Activated CD8-positive, alpha-beta memory T cell treated with anti-CD3 and anti-CD28 coated beads, Interleukin-2, amount 10 ng/mL, durations not matched to agents 7 days and 5 days (primary cell): ENCODE measurements at regions not wholly inside any gene's neighbourhood (a gene's known extent, or its start where the extent isn't known, plus 50 kb on each side); places are given as distances from the start of the nearest gene placed in this dataset.

Experiments used
- ATAC-seq: fragments of 150-1000 bp; cut with Tn5 transposase; one replicate; pipeline ENCODE4 v1.10.0; 2021; ENCODE audit warnings: moderate library complexity
- CTCF ChIA-PET: fragments of 350-600 bp; sonication (Branson Sonifier 250); formaldehyde crosslinking; loops from one replicate; lab custom pipeline; 2021; ENCODE audit warnings: antibody characterized with exemption; lab: Charles Lee
- DNase-seq: peaks from one replicate; pipeline ENCODE4 v3.0.0-alpha.2; 2020
- H3K27ac Mint-ChIP-seq: one replicate; pipeline ENCODE4 v1.8.0; 2021; ENCODE audit warnings: mild to moderate bottlenecking, mixed read lengths
- H3K27me3 Mint-ChIP-seq: one replicate; pipeline ENCODE4 v1.8.0; 2021; ENCODE audit warnings: mixed read lengths
- H3K36me3 Mint-ChIP-seq: one replicate; pipeline ENCODE4 v1.8.0; 2021; ENCODE audit warnings: mild to moderate bottlenecking, mixed read lengths
- H3K4me1 Mint-ChIP-seq: one replicate; pipeline ENCODE4 v1.8.0; 2021; ENCODE audit warnings: mixed read lengths
- H3K4me3 Mint-ChIP-seq: one replicate; pipeline ENCODE4 v1.8.0; 2021; ENCODE audit warnings: mild to moderate bottlenecking, moderate library complexity, mixed read lengths
- H3K9me3 Mint-ChIP-seq: one replicate; pipeline ENCODE4 v1.8.0; 2022; ENCODE audit warnings: low read depth, mixed read lengths

- CTCF ChIA-PET, result no interaction called here
- Mint-ChIP-seq H3K9me3 (no peaks in the 10 kb centered on the region), H3K4me3 (no peak overlapping the region), H3K27me3 (peaks cover 2% of the 10 kb centered on the region), H3K27ac (no peak overlapping the region), H3K4me1 (no peaks in the 10 kb centered on the region), H3K36me3 (no peaks in the 10 kb centered on the region)
- ATAC-seq, result no peak
- no peak for DNase-seq
These were observed 128.9 kb upstream of the DCLK2 start for GRCh38 chr4:149949381-149949780.

GRCh38 chr4:149951152-149951900 is 126.9 kb upstream of the DCLK2 start:
- Mint-ChIP-seq H3K9me3 (no peaks in the 10 kb centered on the region), H3K27me3 (peaks cover 2% of the 10 kb centered on the region), H3K36me3 (no peaks in the 10 kb centered on the region), H3K4me3 (no peak overlapping the region), H3K27ac (no peak overlapping the region), H3K4me1 (no peaks in the 10 kb centered on the region)
- no peak for DNase-seq
- ATAC-seq, result no peak
- CTCF ChIA-PET, result no interaction called here

- no peak for ATAC-seq
- no peak overlapping the region for H3K27ac Mint-ChIP-seq
- H3K4me1 Mint-ChIP-seq, result no peaks in the 10 kb centered on the region
- no peaks in the 10 kb centered on the region for H3K36me3 Mint-ChIP-seq
- CTCF ChIA-PET, result no interaction called here
- no peaks in the 10 kb centered on the region for H3K9me3 Mint-ChIP-seq
- no peak overlapping the region for H3K4me3 Mint-ChIP-seq
- no peaks in the 10 kb centered on the region for H3K27me3 Mint-ChIP-seq
- DNase-seq, result no peak
These were observed 126.1 kb upstream of the DCLK2 start for GRCh38 chr4:149952101-149952500.

- Mint-ChIP-seq H3K4me1 (no peaks in the 10 kb centered on the region), H3K27ac (no peak overlapping the region), H3K36me3 (no peaks in the 10 kb centered on the region), H3K4me3 (no peak overlapping the region), H3K9me3 (no peaks in the 10 kb centered on the region), H3K27me3 (peaks cover 3% of the 10 kb centered on the region)
- no peak for DNase-seq
- ATAC-seq, result no peak
- CTCF ChIA-PET, result no interaction called here
These were observed 125.5 kb upstream of the DCLK2 start for GRCh38 chr4:149952716-149953115.

GRCh38 chr4:149955780-149956390 is 122.4 kb upstream of the DCLK2 start:
- H3K9me3 Mint-ChIP-seq, result no peaks in the 10 kb centered on the region
- peaks cover 13% of the 10 kb centered on the region for H3K27me3 Mint-ChIP-seq
- DNase-seq (no peak), ATAC-seq (no peak)
- CTCF ChIA-PET, result interaction anchor here (0.7 kb wide), 1 partner anchor 408 kb away, joined by 4 read pairs; no protein-coding TSS in a partner anchor
- no peak overlapping the region for H3K27ac Mint-ChIP-seq
- H3K4me3 Mint-ChIP-seq, result no peak overlapping the region
- H3K4me1 Mint-ChIP-seq, result no peaks in the 10 kb centered on the region
- no peaks in the 10 kb centered on the region for H3K36me3 Mint-ChIP-seq

- H3K4me1 Mint-ChIP-seq, result no peaks in the 10 kb centered on the region
- CTCF ChIA-PET, result no interaction called here
- H3K9me3 Mint-ChIP-seq, result no peaks in the 10 kb centered on the region
- DNase-seq (no peak), ATAC-seq (no peak)
- H3K36me3 Mint-ChIP-seq, result no peaks in the 10 kb centered on the region
- peaks cover 16% of the 10 kb centered on the region for H3K27me3 Mint-ChIP-seq
- H3K4me3 Mint-ChIP-seq, result no peak overlapping the region
- no peak overlapping the region for H3K27ac Mint-ChIP-seq
These were observed 121.6 kb upstream of the DCLK2 start for GRCh38 chr4:149956678-149957077.

GRCh38 chr4:149961876-149962597 is 116.2 kb upstream of the DCLK2 start:
- Mint-ChIP-seq H3K9me3 (no peaks in the 10 kb centered on the region), H3K4me1 (no peaks in the 10 kb centered on the region), H3K36me3 (no peaks in the 10 kb centered on the region), H3K27me3 (peaks cover 31% of the 10 kb centered on the region), H3K27ac (no peak overlapping the region), H3K4me3 (no peak overlapping the region)
- ATAC-seq (no peak), DNase-seq (no peak)
- CTCF ChIA-PET, result no interaction called here

GRCh38 chr4:149964001-149964796 is 114.0 kb upstream of the DCLK2 start:
- Mint-ChIP-seq H3K27ac (no peak overlapping the region), H3K27me3 (peaks cover 24% of the 10 kb centered on the region), H3K4me1 (no peaks in the 10 kb centered on the region), H3K9me3 (no peaks in the 10 kb centered on the region), H3K36me3 (no peaks in the 10 kb centered on the region), H3K4me3 (no peak overlapping the region)
- CTCF ChIA-PET, result interaction anchor here (1.3 kb wide), 1 partner anchor 17 kb away, joined by 3 read pairs; no protein-coding TSS in a partner anchor
- no peak for DNase-seq
- no peak for ATAC-seq

- no peak for ATAC-seq
- CTCF ChIA-PET, result interaction anchor here (1.3 kb wide), 1 partner anchor 16 kb away, joined by 3 read pairs; no protein-coding TSS in a partner anchor
These were observed 113.0 kb upstream of the DCLK2 start for GRCh38 chr4:149965206-149965605.

GRCh38 chr4:149972407-149972806 is 105.8 kb upstream of the DCLK2 start:
- ATAC-seq (no peak), DNase-seq (no peak)
- peaks cover 33% of the 10 kb centered on the region for H3K27me3 Mint-ChIP-seq
- H3K27ac Mint-ChIP-seq, result no peak overlapping the region
- H3K4me3 Mint-ChIP-seq, result no peak overlapping the region
- H3K4me1 Mint-ChIP-seq, result no peaks in the 10 kb centered on the region
- no peaks in the 10 kb centered on the region for H3K9me3 Mint-ChIP-seq
- CTCF ChIA-PET, result no interaction called here
- H3K36me3 Mint-ChIP-seq, result no peaks in the 10 kb centered on the region

More at GRCh38 chr4:149965206-149965605, 113.0 kb upstream of the DCLK2 start:
- no peaks in the 10 kb centered on the region for H3K9me3 Mint-ChIP-seq
- H3K36me3 Mint-ChIP-seq, result no peaks in the 10 kb centered on the region
- no peaks in the 10 kb centered on the region for H3K4me1 Mint-ChIP-seq
- peaks cover 22% of the 10 kb centered on the region for H3K27me3 Mint-ChIP-seq
- no peak overlapping the region for H3K27ac Mint-ChIP-seq
- no peak for DNase-seq
- H3K4me3 Mint-ChIP-seq, result no peak overlapping the region

GRCh38 chr4:149973181-149973580 is 105.1 kb upstream of the DCLK2 start:
- DNase-seq (no peak), ATAC-seq (no peak)
- no peak overlapping the region for H3K4me3 Mint-ChIP-seq
- no peaks in the 10 kb centered on the region for H3K36me3 Mint-ChIP-seq
- no peak overlapping the region for H3K27ac Mint-ChIP-seq
- no peaks in the 10 kb centered on the region for H3K9me3 Mint-ChIP-seq
- no peaks in the 10 kb centered on the region for H3K4me1 Mint-ChIP-seq
- H3K27me3 Mint-ChIP-seq, result peaks cover 33% of the 10 kb centered on the region
- CTCF ChIA-PET, result no interaction called here

- CTCF ChIA-PET, result no interaction called here
- no peaks in the 10 kb centered on the region for H3K4me1 Mint-ChIP-seq
- ATAC-seq (no peak), DNase-seq (no peak)
- no peak overlapping the region for H3K27ac Mint-ChIP-seq
- no peaks in the 10 kb centered on the region for H3K36me3 Mint-ChIP-seq
- H3K27me3 Mint-ChIP-seq, result peaks cover 35% of the 10 kb centered on the region
- no peaks in the 10 kb centered on the region for H3K9me3 Mint-ChIP-seq
- no peak overlapping the region for H3K4me3 Mint-ChIP-seq
These were observed 103.1 kb upstream of the DCLK2 start for GRCh38 chr4:149975172-149975571.

- Mint-ChIP-seq H3K27ac (no peak overlapping the region), H3K4me3 (no peak overlapping the region), H3K27me3 (peaks cover 14% of the 10 kb centered on the region), H3K9me3 (peaks cover 2% of the 10 kb centered on the region), H3K4me1 (peaks cover 6% of the 10 kb centered on the region), H3K36me3 (peaks cover 3% of the 10 kb centered on the region)
- DNase-seq (no peak), ATAC-seq (no peak)
- CTCF ChIA-PET, result interaction anchor here (2.1 kb wide), 1 partner anchor 263 kb away, joined by 7 read pairs; no protein-coding TSS in a partner anchor
These were observed 98.0 kb upstream of the DCLK2 start for GRCh38 chr4:149980121-149980682.
